HepG2 (cell line): ENCODE measurements at regions not wholly inside any gene's neighbourhood (a gene's known extent, or its start where the extent isn't known, plus 50 kb on each side); places are given as distances from the start of the nearest gene placed in this dataset.

Experiments
- ATF4 ChIP-seq, 2 experiments: fragments of 450-650 bp in 1 of 2; sonication (generic) in 1 of 2; formaldehyde crosslinking; IDR thresholded peaks; 2 replicates each; pipeline versions ENCODE4 v1.5.0 to v1.8.0; 2020 to 2022; ENCODE audit warnings: mild to moderate bottlenecking in 1 of 2, missing genetic modification reagents in 1 of 2
- EED ChIP-seq: sonication (generic); formaldehyde crosslinking; IDR thresholded peaks from 2 replicates; pipeline ENCODE4 v1.5.0; 2020; ENCODE audit warnings: mild to moderate bottlenecking, missing genetic modification reagents
- ELF1 ChIP-seq: sonication (generic); formaldehyde crosslinking; IDR thresholded peaks from 2 replicates; pipeline ENCODE4 v1.4.0; 2020; ENCODE audit warnings: missing genetic modification reagents
- FOSL2 ChIP-seq: sonication (generic); formaldehyde crosslinking; IDR thresholded peaks from 2 replicates; pipeline ENCODE4 v1.4.0; 2020; ENCODE audit warnings: missing genetic modification reagents
- HES4 ChIP-seq: sonication (generic); formaldehyde crosslinking; IDR thresholded peaks from 2 replicates; pipeline ENCODE4 v1.9.0; 2021; ENCODE audit warnings: mild to moderate bottlenecking, missing genetic modification reagents, borderline replicate concordance
- HMGXB4 ChIP-seq, 2 experiments: sonication (generic) in 1 of 2; formaldehyde crosslinking in 1 of 2; IDR thresholded peaks; 2 replicates each; pipeline versions ENCODE4 v1.4.0 to v1.6.1; 2018 to 2020; ENCODE audit warnings: missing genetic modification reagents in 2 of 2, borderline replicate concordance in 1 of 2, low read depth in 1 of 2, mild to moderate bottlenecking in 1 of 2, missing biosample characterization in 1 of 2
- HNRNPH1 ChIP-seq: fragments of 200-400 bp; formaldehyde crosslinking; optimal IDR thresholded peaks from 2 replicates; pipeline ENCODE3; 2017; ENCODE audit warnings: mild to moderate bottlenecking, low read depth, low read length
- ISL2 ChIP-seq: sonication (generic); formaldehyde crosslinking; IDR thresholded peaks from 2 replicates; pipeline ENCODE4 v1.5.0; 2020; ENCODE audit warnings: missing genetic modification reagents
- KDM5B ChIP-seq: sonication (generic); formaldehyde crosslinking; IDR thresholded peaks from 2 replicates; pipeline ENCODE4 v1.4.0; 2020; ENCODE audit warnings: missing genetic modification reagents, mild to moderate bottlenecking, borderline replicate concordance
- NCOA2 ChIP-seq: sonication (generic); formaldehyde crosslinking; IDR thresholded peaks from 2 replicates; pipeline ENCODE4 v1.8.0; 2022; ENCODE audit warnings: inconsistent platforms
- PBX3 ChIP-seq: sonication (generic); formaldehyde crosslinking; IDR thresholded peaks from 2 replicates; pipeline ENCODE4 v1.8.1; 2023; ENCODE audit warnings: missing genetic modification reagents, inconsistent platforms, borderline replicate concordance
- PCBP2 ChIP-seq: fragments of 200-400 bp; formaldehyde crosslinking; optimal IDR thresholded peaks from 2 replicates; pipeline ENCODE3; 2018; ENCODE audit warnings: low read length, low read depth; ENCODE audit not compliant: poor library complexity, severe bottlenecking
- TCF7 ChIP-seq: sonication (generic); IDR thresholded peaks from 2 replicates; pipeline ENCODE4 v1.6.1; 2016; ENCODE audit warnings: antibody characterized with exemption, low read depth
- XRCC5 ChIP-seq: fragments of 200-400 bp; formaldehyde crosslinking; optimal IDR thresholded peaks from 2 replicates; pipeline ENCODE3; 2017; ENCODE audit warnings: mild to moderate bottlenecking, low read length
- YY1 ChIP-seq: IDR thresholded peaks from 2 replicates; pipeline ENCODE4 v1.6.1; 2011; ENCODE audit warnings: low read length, low read depth, moderate library complexity, mild to moderate bottlenecking; ENCODE audit not compliant: insufficient read depth, insufficient replicate concordance
- ZBTB37 ChIP-seq: sonication (generic); formaldehyde crosslinking; IDR thresholded peaks from 2 replicates; pipeline ENCODE4 v1.4.0; 2020; ENCODE audit warnings: mild to moderate bottlenecking, missing genetic modification reagents
- ZBTB46 ChIP-seq: sonication (generic); formaldehyde crosslinking; IDR thresholded peaks from 2 replicates; pipeline ENCODE4 v1.4.0; 2020; ENCODE audit warnings: mild to moderate bottlenecking, missing genetic modification reagents, borderline replicate concordance
- ZNF17 ChIP-seq: sonication (generic); formaldehyde crosslinking; IDR thresholded peaks from 2 replicates; pipeline ENCODE4 v1.5.0; 2020; ENCODE audit warnings: mild to moderate bottlenecking, missing genetic modification reagents
- ZNF329 ChIP-seq: sonication (generic); formaldehyde crosslinking; IDR thresholded peaks from 2 replicates; pipeline ENCODE4 v1.9.0; 2021; ENCODE audit warnings: low read depth, mild to moderate bottlenecking, missing genetic modification reagents
- ZNF335 ChIP-seq: sonication (generic); formaldehyde crosslinking; IDR thresholded peaks from 2 replicates; pipeline ENCODE4 v1.4.0; 2020; ENCODE audit warnings: missing genetic modification reagents
- ZNF629 ChIP-seq: sonication (generic); formaldehyde crosslinking; conservative IDR thresholded peaks from 2 replicates; pipeline ENCODE4 v1.5.0; 2020; ENCODE audit warnings: missing genetic modification reagents
- ZSCAN25 ChIP-seq: sonication (generic); formaldehyde crosslinking; IDR thresholded peaks from 2 replicates; pipeline ENCODE4 v1.8.0; 2022; ENCODE audit warnings: mild to moderate bottlenecking, missing genetic modification reagents

GRCh38 chr14:53217316-53217994 lies 64.3 kb upstream of the DDHD1 start (continued):
- TF ChIP-seq ZBTB46 (CRISPR knock-in tag) (no peak), ZBTB37 (CRISPR knock-in tag) (no peak), ELF1 (CRISPR knock-in tag) (peak; percentile 71), HNRNPH1 (no peak), EED (CRISPR knock-in tag) (no peak), ZNF17 (CRISPR knock-in tag) (no peak), XRCC5 (no peak), KDM5B (CRISPR knock-in tag) (no peak), ISL2 (CRISPR knock-in tag) (no peak), ZNF329 (CRISPR knock-in tag) (no peak), ZNF629 (no peak), TCF7 (no peak), FOSL2 (CRISPR knock-in tag) (no peak), HMGXB4 (CRISPR knock-in tag; IDR thresholded peaks at IDR 0.05; ENCODE audit: borderline replicate concordance in 1 of 2, low read depth in 1 of 2) (peak; percentile 51 to 58; a peak in 3 of 4 replicates), PBX3 (CRISPR knock-in tag) (no peak), YY1 (peak; percentile 13), ZNF335 (no peak), HES4 (CRISPR knock-in tag) (no peak), ATF4 (CRISPR knock-in tag; IDR thresholded peaks at IDR 0.05) (no peak), ZSCAN25 (CRISPR knock-in tag) (peak; percentile 95), PCBP2 (no peak), NCOA2 (CRISPR knock-in tag) (no peak)
